HG02885 (cell line): ENCODE measurements at regions not wholly inside any gene's neighbourhood (a gene's known extent, or its start where the extent isn't known, plus 50 kb on each side); places are given as distances from the start of the nearest gene placed in this dataset.

ENCODE experiments used
- ATAC-seq: cut with Tn5 transposase; IDR thresholded peaks from one replicate; pipeline ENCODE4 v1.9.1; 2021; ENCODE audit warnings: mild to moderate bottlenecking; ENCODE audit not compliant: unreplicated experiment, poor library complexity

DNA sequence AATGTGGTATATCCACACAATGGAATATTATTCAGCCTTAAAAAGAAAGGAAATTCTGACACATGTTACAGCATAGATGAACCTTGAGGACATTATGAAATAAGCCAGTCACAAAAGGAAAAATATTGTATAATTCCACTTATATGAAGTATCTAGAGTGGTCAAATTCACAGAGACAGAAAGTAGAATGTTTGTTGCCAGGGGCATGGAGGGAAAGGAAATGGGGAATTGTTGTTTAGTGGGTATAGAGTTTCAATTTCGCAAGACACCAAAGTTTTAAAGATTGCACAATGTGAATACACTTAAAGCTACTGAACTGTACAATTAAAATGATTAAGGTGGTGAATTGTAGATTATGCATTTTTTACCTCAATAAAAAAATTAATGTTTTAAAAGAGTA lies 92.9 kb downstream of the TXNL1 start:
- no peak for ATAC-seq

DNA sequence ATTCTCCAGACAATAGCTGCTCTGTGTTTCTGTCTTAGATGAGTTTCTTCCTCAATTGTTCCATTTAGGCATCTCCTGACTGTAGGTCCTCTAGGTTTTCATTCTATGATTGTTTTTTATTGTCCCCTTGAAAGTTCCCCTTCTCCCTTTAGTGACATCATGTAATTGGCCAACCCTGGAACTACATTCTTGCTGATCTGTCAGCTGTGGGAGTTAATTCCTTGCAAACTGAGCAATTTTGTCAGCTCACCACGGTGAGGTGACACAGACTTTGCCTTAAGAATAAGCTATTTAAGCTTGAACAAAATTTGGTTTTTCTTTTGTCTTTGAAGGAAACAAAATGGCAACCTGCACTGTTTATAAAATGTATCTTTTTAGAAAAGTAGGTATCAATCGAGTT lies 95.9 kb downstream of the TXNL1 start:
- ATAC-seq: no peak

DNA sequence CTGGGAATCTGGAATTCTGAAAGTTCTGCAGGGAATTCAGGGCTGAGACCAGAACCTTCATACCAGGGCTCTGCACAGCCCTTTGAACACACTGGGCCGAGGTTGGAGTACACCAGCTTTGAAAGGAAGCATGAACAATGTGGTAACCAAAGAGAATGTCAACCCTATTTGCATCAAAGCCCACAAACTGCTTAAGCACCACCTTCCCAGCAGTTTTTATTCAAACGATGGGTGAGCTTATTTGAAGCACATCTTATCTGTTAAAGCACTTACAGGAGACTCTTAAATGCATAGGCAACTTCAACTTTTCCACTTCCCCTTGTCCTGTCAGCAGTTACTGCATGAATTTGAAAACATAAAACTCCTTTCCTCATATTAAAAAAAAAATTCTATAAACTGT lies 96.6 kb downstream of the TXNL1 start:
- ATAC-seq: no peak

DNA sequence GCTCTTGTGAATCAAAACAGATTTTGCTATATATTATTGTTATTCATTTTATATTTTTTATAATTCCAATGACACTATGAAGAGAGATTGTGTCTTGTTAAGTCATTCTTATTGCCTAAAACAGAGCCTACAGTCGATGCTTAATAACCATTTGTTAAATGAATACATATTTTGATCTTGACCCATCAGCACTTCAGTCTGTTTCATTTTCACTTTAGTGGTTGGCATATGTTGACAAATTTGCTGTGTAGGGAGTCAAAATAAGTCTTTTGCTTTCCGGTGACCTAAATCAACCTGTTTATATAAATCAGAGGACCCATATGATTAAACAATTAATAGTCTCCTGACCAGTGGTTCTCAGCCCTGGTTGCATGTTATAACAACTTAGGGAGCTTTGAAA lies 97.1 kb downstream of the TXNL1 start:
- no peak for ATAC-seq

DNA sequence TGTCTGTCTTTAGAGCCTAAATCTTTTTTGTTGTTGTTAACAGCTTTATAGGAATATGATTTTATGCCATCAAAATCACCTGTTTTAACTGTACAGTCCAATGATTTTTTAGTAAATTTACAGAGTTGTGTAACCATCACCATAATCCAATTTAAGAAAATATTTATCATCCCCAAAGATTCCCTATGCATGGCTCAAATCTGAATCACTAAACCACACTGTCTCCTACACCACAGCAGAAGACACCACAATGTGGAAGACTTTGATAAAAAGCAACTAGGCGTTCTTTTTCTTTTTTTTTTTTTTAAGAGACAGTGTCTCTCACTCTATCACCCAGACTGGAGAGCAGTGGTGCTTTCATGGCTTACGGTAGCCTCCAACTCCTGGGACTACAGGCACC lies 99.6 kb downstream of the TXNL1 start:
- ATAC-seq: no peak

DNA sequence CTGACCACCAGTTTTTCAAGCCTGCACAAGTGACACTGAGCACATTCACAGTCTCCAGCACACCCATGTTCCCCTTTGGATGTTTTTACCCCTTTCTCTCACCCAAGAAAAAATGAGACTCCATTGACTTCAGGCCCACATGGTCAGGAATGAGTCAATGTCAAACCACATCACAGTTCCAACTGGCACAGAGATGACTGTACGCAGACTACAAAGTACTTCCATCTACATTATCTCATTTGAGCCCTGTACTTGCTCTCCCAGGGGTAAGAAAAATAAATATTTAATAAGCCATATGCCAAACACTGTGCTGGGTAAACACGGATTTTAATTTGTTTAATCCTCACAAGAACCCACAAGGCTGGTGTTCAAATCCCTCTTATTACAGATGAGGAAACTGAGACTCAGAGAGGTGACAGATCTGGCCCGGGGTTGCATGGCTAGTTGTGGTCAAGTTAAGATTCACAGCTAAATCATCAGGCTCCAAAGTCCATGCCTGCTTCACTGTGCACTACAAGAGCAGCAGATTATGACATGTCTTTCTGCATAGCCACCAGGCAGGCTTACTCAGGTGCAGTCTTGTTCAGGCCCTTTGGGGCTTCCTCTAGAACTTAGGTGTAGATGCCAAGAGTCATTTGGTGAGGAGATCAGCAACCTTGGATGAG lies 106.1 kb downstream of the TXNL1 start:
- ATAC-seq: peak; percentile 99

DNA sequence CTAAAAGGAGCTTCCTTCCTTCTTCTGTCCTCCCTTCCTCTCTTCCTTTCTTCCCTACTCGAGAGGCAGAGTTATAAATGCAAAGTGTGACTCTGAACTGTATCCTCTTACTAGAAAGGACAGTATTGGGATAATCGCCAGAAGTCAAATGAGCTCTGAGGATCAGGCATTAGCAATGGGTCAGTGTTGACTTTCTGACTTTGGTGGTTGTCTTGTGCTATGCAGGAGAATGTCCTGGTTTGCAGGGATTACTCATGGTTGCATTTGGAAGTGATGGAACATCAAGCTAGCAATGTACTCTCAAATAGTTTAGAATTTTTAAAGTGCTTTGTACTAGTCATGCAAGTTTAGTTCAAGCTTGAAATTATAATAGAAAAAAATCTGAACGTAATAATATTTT lies 115.6 kb downstream of the TXNL1 start:
- ATAC-seq: no peak

DNA sequence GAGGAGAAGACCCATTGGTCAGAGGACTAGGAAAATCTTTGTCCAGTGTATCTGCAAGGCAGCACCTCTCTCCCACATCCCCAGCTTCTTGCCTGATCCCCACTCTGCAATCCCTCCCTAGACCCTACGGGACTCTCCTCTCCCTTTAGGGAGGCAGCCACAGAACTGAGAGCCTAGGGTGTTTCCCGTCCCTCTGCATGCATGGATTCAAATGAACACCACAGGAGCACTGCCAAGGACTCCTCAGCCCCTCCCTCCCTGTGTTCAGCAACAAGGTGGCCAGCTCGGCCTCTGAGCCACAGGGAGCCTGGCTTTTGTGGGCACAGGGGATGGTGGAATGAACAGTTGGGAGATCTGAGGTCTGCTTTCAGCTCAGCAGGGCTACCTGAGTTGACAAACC lies 117.1 kb downstream of the TXNL1 start:
- ATAC-seq: no peak

DNA sequence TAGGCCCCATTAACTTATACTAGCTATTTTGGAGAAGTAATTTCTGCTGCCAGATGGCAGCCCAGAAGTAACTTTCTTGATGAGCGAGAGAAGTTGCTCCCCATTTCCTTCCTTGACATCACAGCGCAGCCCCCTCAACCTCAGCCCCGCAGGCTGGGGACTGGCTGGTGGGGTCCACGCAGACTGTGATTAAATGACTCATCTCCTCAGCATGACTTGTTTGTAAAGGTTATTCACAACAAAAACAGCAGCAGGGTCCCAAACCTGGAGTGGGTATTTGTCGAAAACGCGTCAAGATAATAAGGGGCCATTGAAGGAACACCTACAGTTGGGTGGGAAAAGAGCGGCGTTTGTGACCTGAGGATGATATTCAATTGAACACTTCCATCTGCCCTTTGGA lies 120.6 kb downstream of the TXNL1 start:
- no peak for ATAC-seq

DNA sequence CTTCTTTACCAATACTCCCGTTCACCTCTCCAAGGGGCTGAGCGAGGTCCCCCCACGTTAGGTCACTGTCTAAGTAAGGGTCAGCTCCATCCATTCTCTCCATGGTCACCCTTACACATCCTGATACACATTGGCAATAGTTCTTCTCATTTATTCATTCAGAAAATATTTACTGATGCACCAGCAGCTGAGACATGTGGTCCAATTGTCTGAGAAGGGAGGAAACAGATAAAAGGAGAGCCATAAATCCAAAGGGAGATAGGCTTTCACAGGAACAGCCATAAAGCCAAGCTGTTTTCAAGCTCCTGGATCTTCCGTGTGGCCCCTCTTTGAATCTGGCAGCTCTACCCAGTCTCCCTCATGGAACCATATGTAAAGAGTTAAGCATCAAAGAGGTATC lies 121.2 kb downstream of the TXNL1 start:
- no peak for ATAC-seq

DNA sequence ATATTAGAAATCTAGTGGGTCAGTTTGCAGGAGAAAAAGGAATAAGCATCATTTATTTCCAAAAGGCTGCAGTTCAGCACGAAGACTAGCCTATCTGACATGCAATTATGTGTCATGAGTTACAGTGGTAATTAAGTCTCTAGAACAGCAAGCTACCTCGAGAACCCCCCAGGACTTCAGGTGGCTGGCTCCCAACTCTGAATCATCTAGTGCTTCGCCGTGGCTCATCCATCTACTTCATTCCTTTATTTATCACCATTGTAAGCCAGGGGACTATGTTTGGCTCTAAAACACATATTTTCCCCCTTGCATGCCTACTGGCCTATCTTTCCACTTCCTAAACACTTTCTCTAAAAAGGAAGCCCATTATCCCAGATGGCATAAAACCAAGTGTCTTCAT lies 121.6 kb downstream of the TXNL1 start:
- no peak for ATAC-seq

DNA sequence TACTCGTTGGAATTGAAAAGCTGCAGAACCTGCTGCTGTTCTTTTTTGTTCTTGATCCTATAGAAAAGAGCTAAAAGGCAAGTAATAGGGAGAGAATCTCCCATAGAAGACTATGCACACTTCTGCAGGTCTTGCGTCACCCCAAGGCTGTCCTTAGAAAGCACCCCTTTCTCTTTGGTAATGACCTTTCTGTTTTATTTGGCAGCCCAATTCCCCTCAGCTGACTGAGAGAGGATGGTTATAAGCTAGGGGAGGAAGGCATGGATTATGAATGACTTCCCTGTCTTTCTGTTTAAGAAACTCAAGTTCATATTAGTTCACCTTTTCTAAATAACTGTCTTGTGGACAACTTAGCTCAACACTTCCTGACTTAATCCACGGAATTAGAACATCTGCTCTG lies 122.9 kb downstream of the TXNL1 start:
- ATAC-seq: no peak

DNA sequence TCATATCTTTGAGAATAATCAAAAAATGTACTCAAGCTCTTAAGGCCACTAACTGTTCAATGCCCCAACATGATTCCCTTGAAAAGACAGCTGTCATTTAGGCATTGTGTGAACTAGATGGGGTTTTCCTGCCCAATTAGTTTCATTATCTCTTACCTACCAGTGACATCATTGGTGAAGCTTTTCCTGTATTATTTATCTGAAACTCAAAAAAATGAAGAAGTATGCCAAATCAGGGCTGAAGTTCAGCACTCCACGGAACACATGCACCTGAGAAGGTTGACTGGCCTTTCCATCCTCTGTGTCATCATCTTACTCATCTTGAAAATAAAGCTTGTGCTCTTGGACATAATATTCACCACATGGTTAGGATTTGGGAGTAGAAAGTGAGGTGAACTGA lies 126.4 kb downstream of the TXNL1 start:
- ATAC-seq: peak; percentile 44

DNA sequence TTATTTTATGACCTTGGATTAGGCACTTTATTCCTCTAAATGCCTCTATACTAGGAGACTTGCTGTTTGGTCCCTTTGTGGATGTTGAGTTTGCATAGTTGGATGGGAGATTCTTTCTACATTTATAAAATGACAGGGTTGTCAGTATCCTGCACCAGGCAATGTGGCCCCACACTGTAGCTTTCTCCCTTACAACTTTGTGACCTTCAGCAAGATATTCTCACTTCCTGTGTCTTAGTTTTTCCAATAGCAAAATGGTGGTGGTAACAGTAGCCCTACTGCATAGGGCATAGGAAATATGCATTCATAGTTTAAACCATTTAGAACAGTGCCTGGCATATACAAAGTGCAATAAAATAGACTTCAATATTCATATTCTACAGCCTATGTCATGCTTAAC lies 128.3 kb downstream of the TXNL1 start:
- ATAC-seq: no peak

DNA sequence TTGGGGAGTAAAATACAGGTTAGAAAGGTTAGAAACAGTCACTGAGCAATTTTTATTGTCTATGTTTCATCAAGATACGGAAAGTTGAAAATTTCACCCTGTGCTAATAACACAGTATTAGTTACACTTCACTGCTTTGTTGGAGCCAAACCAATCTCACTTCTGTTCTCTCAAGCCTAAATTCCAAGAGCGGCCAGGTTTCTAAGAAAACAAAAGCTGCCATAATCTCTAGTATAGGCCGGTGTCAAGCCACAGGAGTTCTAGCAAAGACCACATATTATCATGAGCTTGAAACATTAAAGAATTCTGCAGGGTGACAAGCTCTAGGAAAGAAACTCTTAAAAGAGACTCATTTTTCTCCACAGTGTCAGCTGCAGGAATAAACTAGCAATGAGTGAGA lies 128.7 kb downstream of the TXNL1 start:
- no peak for ATAC-seq

DNA sequence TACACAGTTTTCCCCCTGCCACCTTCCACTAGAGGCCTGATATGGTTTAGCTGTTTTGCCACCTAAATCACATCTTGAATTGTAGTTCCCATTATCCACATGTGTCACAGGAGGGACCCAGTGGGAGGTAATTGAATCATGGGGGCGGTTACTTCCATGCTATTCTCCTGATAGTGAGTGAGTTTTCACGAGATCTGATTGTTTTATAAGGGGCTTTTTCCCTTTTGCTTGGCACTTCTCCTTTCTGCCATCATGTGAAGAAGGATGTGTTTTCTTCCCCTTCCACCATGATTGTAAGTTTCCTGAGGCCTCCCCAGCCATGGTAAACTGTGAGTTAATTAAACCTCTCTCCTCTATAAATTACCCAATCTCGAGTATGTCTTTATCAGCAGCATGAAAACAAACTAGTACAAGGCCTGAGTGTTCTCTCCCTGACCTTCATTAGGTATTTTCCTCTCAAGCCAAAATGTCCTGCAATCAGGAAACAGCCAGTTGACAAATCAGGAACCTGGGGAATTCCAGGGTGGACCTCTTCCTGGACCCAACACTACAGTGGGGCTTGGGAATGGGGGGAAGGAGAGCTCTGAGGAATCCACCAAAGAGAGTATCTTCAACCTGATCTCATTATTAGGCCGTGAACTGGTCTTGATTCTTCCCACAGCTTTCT lies 129.9 kb downstream of the TXNL1 start:
- ATAC-seq: no peak

DNA sequence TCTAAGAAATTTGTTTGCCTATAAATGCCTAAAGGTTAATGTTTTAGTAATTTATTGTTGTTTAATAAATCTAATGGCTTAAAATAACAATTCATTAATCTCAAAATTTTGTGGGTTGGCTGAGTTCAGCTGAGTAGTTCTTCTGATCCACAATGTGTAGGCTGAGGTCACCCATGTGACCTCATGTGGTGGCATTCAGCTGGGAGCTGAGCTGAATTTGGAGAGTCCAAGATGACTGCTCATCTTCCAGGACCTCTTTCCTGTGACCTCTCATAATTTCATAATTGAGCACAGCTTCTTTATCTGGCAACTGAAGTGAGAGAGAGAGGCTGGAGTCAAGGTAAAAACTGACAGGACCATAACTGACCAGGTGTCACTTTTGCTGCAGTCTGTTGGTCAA lies 132.4 kb downstream of the TXNL1 start:
- no peak for ATAC-seq

DNA sequence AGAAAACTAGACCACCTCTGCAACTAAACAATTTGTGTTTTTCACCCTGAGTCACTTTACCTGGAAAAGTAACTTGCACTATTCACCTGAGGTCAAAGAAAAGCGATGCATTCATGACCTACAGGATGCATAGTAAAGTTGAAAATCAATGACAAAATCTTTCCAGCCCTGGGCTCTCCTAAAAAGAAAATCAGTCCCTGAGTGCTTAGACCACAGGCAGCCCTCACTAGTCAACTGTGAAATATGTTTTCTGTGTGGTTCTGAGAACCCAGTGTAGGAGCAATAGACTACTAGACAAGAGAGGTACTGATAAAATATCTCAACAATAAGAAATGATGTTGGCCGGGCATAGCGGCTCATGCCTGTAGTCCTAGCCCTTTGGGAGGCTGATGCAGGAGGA lies 133.1 kb downstream of the TXNL1 start:
- ATAC-seq: no peak

DNA sequence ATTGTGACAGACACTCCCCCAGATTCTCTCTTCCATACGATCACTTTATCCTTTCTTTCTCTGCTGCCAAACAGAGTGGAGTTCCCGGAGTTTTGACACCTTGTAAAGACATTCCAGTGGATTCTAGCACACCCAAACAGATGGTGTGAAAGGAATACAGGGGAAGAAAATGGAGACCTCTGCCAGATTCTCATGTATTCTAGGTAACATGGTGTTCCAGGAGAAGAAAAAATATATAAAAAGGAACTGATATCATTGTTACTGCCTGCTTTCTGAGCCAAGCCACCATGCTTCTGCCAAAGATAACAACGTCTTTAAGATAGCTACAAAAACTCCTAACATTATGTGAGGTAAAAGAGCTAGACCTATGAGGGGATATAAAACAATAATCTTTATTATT lies 136.5 kb downstream of the TXNL1 start:
- no peak for ATAC-seq

DNA sequence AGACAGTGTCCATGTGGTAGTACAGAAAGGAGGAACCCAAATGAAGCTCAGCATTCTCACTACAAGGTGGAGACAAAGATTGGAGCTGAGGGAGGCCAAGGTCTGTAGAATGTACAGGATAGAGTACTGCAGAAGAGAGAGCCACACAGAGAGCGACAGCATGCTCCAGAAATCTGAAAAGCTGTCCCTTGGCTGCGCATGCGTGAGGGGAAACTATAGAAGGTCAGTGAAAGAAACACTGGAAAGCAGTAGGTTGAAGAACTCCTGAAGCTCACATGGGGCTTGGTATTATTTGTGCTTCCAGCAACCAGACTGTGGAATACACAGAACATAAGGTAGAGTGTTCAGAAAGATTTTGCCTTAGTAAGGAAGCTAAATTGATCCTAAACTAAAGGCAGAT lies 142.5 kb downstream of the TXNL1 start:
- ATAC-seq: no peak

DNA sequence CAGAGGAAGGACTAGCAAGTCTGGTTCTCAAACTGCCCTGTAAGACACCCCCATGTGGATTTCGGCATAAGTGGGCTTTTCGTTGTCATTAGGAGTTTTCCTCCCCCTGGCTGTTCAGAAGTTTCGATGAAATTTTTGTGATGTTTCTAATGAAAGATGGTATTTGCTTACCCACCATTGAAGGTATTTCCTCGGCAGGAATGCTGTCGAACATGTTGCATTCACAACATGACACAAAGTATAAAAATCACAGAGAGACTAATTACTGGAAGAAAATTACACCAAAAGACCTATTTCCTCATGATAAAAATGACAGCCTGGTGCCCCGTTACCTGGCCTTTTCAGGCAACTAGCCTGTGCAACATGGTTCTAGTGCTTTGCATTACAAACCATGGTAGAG lies 144.9 kb downstream of the TXNL1 start:
- ATAC-seq: no peak

DNA sequence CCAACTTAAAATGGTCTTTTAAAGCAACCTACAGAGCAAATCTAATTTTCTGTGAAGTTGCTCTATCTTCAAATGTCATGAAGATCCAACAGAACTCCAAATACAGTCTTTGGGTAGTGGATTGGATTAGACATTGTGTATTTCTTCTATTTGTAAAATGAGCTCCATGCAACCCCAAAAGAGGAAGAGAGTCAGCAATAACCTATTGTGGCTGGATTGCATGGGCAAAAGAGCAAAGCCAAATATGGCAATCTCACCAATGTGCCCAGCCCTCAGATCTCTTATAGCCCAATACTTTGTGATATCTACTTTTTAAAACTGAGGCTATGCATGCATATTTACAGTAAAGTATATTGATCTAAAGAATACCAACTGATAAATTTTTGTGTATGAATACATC lies 146.3 kb downstream of the TXNL1 start:
- ATAC-seq: no peak
